ENCODE measurements at regions not wholly inside any gene's neighbourhood (a gene's known extent, or its start where the extent isn't known, plus 50 kb on each side); places are given as distances from the start of the nearest gene placed in this dataset.

DNA sequence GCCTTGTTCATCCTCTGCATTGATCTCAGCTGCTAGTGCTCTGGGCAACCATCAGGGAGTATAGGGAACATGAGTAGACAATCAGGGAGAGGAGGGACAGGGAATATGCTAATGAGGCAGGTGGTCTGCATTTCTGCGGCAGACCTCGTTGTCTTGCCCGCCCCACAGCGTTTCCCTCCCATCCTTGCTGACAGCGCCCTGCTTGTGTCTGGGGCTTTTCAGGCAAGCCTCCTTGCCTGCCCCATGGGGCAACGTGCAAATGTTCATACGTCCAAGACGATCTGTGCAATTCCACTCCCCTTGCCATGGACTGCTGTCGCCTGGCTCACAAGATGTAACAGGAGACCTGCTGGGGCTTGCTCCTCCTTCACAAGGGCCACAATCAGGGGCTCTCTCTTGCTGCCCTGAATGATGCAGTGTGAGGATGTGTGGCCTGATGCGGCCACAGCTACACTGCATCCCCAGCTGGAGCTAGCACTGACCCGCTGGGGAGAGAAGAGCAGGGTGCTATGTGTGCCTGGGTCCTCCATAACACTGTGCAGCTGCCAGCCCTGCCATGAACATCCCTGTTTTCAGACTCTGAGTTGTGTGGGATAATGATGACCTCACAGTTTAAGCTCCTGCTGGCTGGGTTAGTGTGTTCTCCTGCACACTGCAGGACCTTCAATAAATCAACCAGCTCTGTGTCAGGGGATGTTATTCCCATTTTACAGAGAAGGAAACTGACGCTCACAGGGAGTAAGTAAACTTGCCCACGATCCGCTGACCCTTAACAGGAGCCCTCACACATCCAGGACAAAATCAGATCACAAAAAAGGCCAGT is 211.3 kb downstream of the KLF13 start:
- FAIRE-seq (no peak), DNase-seq (ENCODE audit: low read depth) (no peak)
- Histone ChIP-seq H3K4me1 (ENCODE audit: insufficient read depth, low read length) (no peaks in the 10 kb centered on the region), H4K20me1 (ENCODE audit: insufficient read depth, low read length) (no peaks in the 10 kb centered on the region), H3K9me3 (ENCODE audit: insufficient read depth, low read depth, low read length) (no peaks in the 10 kb centered on the region), H3K27ac (ENCODE audit: low read depth, low read length) (no peak overlapping the region), H3K79me2 (ENCODE audit: insufficient read depth, low read length) (no peaks in the 10 kb centered on the region), H3K27me3 (ENCODE audit: insufficient read depth, low read length) (no peaks in the 10 kb centered on the region), H3K4me3 (ENCODE audit: insufficient read depth, low read depth, low read length) (no peak overlapping the region), H3K9ac (ENCODE audit: low read length) (no peak overlapping the region), H3K36me3 (ENCODE audit: insufficient read depth, low read length) (no peaks in the 10 kb centered on the region), H3K4me2 (ENCODE audit: low read length) (no peak overlapping the region), H2AFZ (ENCODE audit: low read depth, low read length) (no peak overlapping the region)
- no peak overlapping the region for H3K4me3 Mint-ChIP-seq (ENCODE audit: unreplicated experiment)
- H3K27ac Mint-ChIP-seq (ENCODE audit: unreplicated experiment): no peak overlapping the region
- TF ChIP-seq, protein P1, sequence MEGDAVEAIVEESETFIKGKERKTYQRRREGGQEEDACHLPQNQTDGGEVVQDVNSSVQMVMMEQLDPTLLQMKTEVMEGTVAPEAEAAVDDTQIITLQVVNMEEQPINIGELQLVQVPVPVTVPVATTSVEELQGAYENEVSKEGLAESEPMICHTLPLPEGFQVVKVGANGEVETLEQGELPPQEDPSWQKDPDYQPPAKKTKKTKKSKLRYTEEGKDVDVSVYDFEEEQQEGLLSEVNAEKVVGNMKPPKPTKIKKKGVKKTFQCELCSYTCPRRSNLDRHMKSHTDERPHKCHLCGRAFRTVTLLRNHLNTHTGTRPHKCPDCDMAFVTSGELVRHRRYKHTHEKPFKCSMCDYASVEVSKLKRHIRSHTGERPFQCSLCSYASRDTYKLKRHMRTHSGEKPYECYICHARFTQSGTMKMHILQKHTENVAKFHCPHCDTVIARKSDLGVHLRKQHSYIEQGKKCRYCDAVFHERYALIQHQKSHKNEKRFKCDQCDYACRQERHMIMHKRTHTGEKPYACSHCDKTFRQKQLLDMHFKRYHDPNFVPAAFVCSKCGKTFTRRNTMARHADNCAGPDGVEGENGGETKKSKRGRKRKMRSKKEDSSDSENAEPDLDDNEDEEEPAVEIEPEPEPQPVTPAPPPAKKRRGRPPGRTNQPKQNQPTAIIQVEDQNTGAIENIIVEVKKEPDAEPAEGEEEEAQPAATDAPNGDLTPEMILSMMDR (IDR thresholded peaks at IDR 0.05; ENCODE audit: insufficient read depth, low read depth, low read length): no peak
- H3K4me1 Mint-ChIP-seq (ENCODE audit: low read depth, unreplicated experiment): peaks cover 2% of the 10 kb centered on the region
- H3K27me3 Mint-ChIP-seq (ENCODE audit: low read depth, unreplicated experiment): no peaks in the 10 kb centered on the region
- H3K9me3 Mint-ChIP-seq (ENCODE audit: unreplicated experiment): no peaks in the 10 kb centered on the region
- H3K36me3 Mint-ChIP-seq (ENCODE audit: low read depth, unreplicated experiment): no peaks in the 10 kb centered on the region

GRCh38 chr15:31540633-31541032 is 214.0 kb downstream of the KLF13 start:
- Histone ChIP-seq H3K4me3 (ENCODE audit: insufficient read depth, low read depth, low read length) (no peak overlapping the region), H3K27ac (ENCODE audit: low read depth, low read length) (no peak overlapping the region), H3K9me3 (ENCODE audit: insufficient read depth, low read depth, low read length) (no peaks in the 10 kb centered on the region), H2AFZ (ENCODE audit: low read depth, low read length) (no peak overlapping the region), H3K9ac (ENCODE audit: low read length) (no peak overlapping the region), H3K36me3 (ENCODE audit: insufficient read depth, low read length) (no peaks in the 10 kb centered on the region), H3K27me3 (ENCODE audit: insufficient read depth, low read length) (no peaks in the 10 kb centered on the region), H3K79me2 (ENCODE audit: insufficient read depth, low read length) (no peaks in the 10 kb centered on the region), H3K4me2 (ENCODE audit: low read length) (no peak overlapping the region), H4K20me1 (ENCODE audit: insufficient read depth, low read length) (no peaks in the 10 kb centered on the region), H3K4me1 (ENCODE audit: insufficient read depth, low read length) (no peaks in the 10 kb centered on the region)
- no peak for DNase-seq (ENCODE audit: low read depth)
- H3K27me3 Mint-ChIP-seq (ENCODE audit: low read depth, unreplicated experiment): no peaks in the 10 kb centered on the region
- H3K27ac Mint-ChIP-seq (ENCODE audit: unreplicated experiment): no peak overlapping the region
- no peak for TF ChIP-seq EZH2 (IDR thresholded peaks at IDR 0.05; ENCODE audit: insufficient read depth, low read length)
- TF ChIP-seq, protein P1 (IDR thresholded peaks at IDR 0.05; ENCODE audit: insufficient read depth, low read depth, low read length): no peak
- H3K4me3 Mint-ChIP-seq (ENCODE audit: unreplicated experiment): no peak overlapping the region
- peaks cover 2% of the 10 kb centered on the region for H3K4me1 Mint-ChIP-seq (ENCODE audit: low read depth, unreplicated experiment)
- FAIRE-seq: no peak
- no peaks in the 10 kb centered on the region for H3K9me3 Mint-ChIP-seq (ENCODE audit: unreplicated experiment)
- no peaks in the 10 kb centered on the region for H3K36me3 Mint-ChIP-seq (ENCODE audit: low read depth, unreplicated experiment)

DNA sequence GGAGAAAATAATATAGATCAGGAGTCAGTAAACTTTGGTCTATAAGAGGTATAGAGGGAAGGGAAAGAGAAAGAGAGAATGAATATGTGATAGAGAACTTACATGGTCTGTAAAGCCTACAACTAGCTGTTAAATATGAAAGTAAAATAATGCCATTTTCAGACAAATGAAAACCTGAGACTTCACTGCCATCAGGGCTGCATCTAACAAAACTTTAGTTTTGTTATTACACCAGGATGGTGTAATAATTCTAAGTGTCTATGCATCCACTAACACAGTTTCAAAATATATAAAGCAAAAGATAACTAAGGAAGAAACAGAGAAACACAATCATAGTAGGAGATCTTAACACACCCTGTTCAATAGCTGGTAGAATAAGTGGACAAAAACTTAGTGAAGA is 217.7 kb downstream of the KLF13 start:
- no peak overlapping the region for H3K27ac ChIP-seq (ENCODE audit: low read depth, low read length)
- H4K20me1 ChIP-seq (ENCODE audit: insufficient read depth, low read length): no peaks in the 10 kb centered on the region
- H3K36me3 ChIP-seq (ENCODE audit: insufficient read depth, low read length): no peaks in the 10 kb centered on the region
- H3K9ac ChIP-seq (ENCODE audit: low read length): no peak overlapping the region
- no peaks in the 10 kb centered on the region for H3K4me1 ChIP-seq (ENCODE audit: insufficient read depth, low read length)
- Mint-ChIP-seq H3K4me3 (ENCODE audit: unreplicated experiment) (no peak overlapping the region), H3K9me3 (ENCODE audit: unreplicated experiment) (no peaks in the 10 kb centered on the region), H3K36me3 (ENCODE audit: low read depth, unreplicated experiment) (no peaks in the 10 kb centered on the region), H3K27ac (ENCODE audit: unreplicated experiment) (no peak overlapping the region), H3K4me1 (ENCODE audit: low read depth, unreplicated experiment) (no peaks in the 10 kb centered on the region), H3K27me3 (ENCODE audit: low read depth, unreplicated experiment) (peaks cover 6% of the 10 kb centered on the region)
- no peak overlapping the region for H3K4me2 ChIP-seq (ENCODE audit: low read length)
- no peak for TF ChIP-seq EZH2 (IDR thresholded peaks at IDR 0.05; ENCODE audit: insufficient read depth, low read length)
- TF ChIP-seq, protein P1 (IDR thresholded peaks at IDR 0.05; ENCODE audit: insufficient read depth, low read depth, low read length): no peak
- H2AFZ ChIP-seq (ENCODE audit: low read depth, low read length): no peak overlapping the region
- H3K4me3 ChIP-seq (ENCODE audit: insufficient read depth, low read depth, low read length): no peak overlapping the region
- no peaks in the 10 kb centered on the region for H3K9me3 ChIP-seq (ENCODE audit: insufficient read depth, low read depth, low read length)
- DNase-seq (ENCODE audit: low read depth): no peak
- H3K27me3 ChIP-seq (ENCODE audit: insufficient read depth, low read length): no peaks in the 10 kb centered on the region
- H3K79me2 ChIP-seq (ENCODE audit: insufficient read depth, low read length): no peaks in the 10 kb centered on the region
- FAIRE-seq: no peak
